Choroid plexus epithelial cell (primary cell): ENCODE measurements at regions not wholly inside any gene's neighbourhood (a gene's known extent, or its start where the extent isn't known, plus 50 kb on each side); places are given as distances from the start of the nearest gene placed in this dataset.
"Not testable (repeated sequence)": the region's sequence is repeated elsewhere in the genome, so short reads cannot be mapped to it uniquely, and the experiment has no call there.

Experiments
- DNase-seq: peaks from one replicate; pipeline ENCODE4 v3.0.0-alpha.2; 2010; ENCODE audit warnings: low read depth
- H3K4me3 ChIP-seq: 2 replicates; pipeline ENCODE4 v1.5.1; 2011; ENCODE audit warnings: low read depth, mild to moderate bottlenecking, control low read depth, low read length, moderate library complexity
- CTCF ChIP-seq: conservative IDR thresholded peaks from 2 replicates; pipeline ENCODE4 v1.5.1; 2011; ENCODE audit warnings: low read depth, mild to moderate bottlenecking, control low read depth, inconsistent platforms, low read length, moderate library complexity

- H3K4me3 ChIP-seq = no peak overlapping the region
- no peak for TF ChIP-seq CTCF
- DNase-seq = peak; percentile 52
These were observed 76.9 kb upstream of the IGSF10 start for GRCh38 chr3:151537726-151538125.

GRCh38 chr3:151526757-151527156 is 65.9 kb upstream of the IGSF10 start:
- no peak for DNase-seq
- H3K4me3 ChIP-seq = no peak overlapping the region
- TF ChIP-seq CTCF = no peak

- no peak for TF ChIP-seq CTCF
- no peak for DNase-seq
- no peak overlapping the region for H3K4me3 ChIP-seq
These were observed 59.2 kb upstream of the IGSF10 start for GRCh38 chr3:151520105-151520504.

- not testable (repeated sequence) for DNase-seq, H3K4me3 ChIP-seq
These were observed 50.6 kb upstream of the IGSF10 start for GRCh38 chr3:151511433-151511832.
